ENCODE measurements at regions not wholly inside any gene's neighbourhood (a gene's known extent, or its start where the extent isn't known, plus 50 kb on each side); places are given as distances from the start of the nearest gene placed in this dataset.

- TF ChIP-seq POLR2AphosphoS5 (IDR thresholded peaks at IDR 0.05; ENCODE audit: low read depth, low read length) (no peak), REST (IDR thresholded peaks at IDR 0.05; ENCODE audit: insufficient read depth in 1 of 2, low read depth in 2 of 2, low read length in 2 of 2) (no peak), SIN3A (IDR thresholded peaks at IDR 0.05; ENCODE audit: borderline replicate concordance, insufficient read depth, low read length) (no peak), TAF1 (IDR thresholded peaks at IDR 0.05; ENCODE audit: borderline replicate concordance, insufficient read depth, low read length) (no peak), FOXP2 (optimal IDR thresholded peaks at IDR 0.05; ENCODE audit: borderline replicate concordance, extremely low read depth, extremely low read length, insufficient read depth) (no peak)
These were observed 61.5 kb upstream of the FNDC3B start for GRCh38 chr3:171977860-171978259.

All from PFSK-1 (cell line).